ENCODE measurements at regions not wholly inside any gene's neighbourhood (a gene's known extent, or its start where the extent isn't known, plus 50 kb on each side); places are given as distances from the start of the nearest gene placed in this dataset.

DNA sequence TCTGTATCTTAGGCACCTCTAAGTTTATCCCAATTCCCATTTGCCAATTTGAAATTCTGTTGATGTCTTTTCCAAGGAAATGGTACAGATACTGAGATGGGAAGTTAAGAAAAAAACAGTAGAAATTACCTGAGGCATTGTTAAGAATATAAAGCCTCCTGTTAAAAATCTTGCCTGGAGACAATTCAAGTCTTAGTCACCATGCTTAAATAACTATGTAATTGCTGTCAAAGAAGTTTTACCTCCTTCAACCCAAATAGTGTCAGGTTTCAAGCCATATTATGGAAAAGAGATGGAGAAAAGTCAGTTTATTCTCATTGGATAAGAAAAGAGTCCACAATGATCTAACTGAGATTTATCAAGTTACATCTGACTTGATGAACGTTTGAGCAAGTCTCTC is 974.7 kb downstream of the GALC start:
- TF ChIP-seq, protein P1, sequence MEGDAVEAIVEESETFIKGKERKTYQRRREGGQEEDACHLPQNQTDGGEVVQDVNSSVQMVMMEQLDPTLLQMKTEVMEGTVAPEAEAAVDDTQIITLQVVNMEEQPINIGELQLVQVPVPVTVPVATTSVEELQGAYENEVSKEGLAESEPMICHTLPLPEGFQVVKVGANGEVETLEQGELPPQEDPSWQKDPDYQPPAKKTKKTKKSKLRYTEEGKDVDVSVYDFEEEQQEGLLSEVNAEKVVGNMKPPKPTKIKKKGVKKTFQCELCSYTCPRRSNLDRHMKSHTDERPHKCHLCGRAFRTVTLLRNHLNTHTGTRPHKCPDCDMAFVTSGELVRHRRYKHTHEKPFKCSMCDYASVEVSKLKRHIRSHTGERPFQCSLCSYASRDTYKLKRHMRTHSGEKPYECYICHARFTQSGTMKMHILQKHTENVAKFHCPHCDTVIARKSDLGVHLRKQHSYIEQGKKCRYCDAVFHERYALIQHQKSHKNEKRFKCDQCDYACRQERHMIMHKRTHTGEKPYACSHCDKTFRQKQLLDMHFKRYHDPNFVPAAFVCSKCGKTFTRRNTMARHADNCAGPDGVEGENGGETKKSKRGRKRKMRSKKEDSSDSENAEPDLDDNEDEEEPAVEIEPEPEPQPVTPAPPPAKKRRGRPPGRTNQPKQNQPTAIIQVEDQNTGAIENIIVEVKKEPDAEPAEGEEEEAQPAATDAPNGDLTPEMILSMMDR (IDR thresholded peaks at IDR 0.05; ENCODE audit: insufficient read depth, low read length, poor library complexity, severe bottlenecking) = no peak
- DNase-seq (ENCODE audit: low read depth) = no peak
- no peak overlapping the region for H3K4me3 ChIP-seq (ENCODE audit: low read depth, low read length)
- H3K36me3 ChIP-seq (ENCODE audit: control insufficient read depth, insufficient read depth, low read length) = no peaks in the 10 kb centered on the region
- no peaks in the 10 kb centered on the region for H3K27me3 ChIP-seq (ENCODE audit: control insufficient read depth, insufficient read depth, low read length)

GRCh38 chr14:87017335-87017734 is 975.6 kb downstream of the GALC start:
- no peak for DNase-seq (ENCODE audit: low read depth)
- TF ChIP-seq, protein P1 (IDR thresholded peaks at IDR 0.05; ENCODE audit: insufficient read depth, low read length, poor library complexity, severe bottlenecking) = no peak
- Histone ChIP-seq H3K36me3 (ENCODE audit: control insufficient read depth, insufficient read depth, low read length) (no peaks in the 10 kb centered on the region), H3K4me3 (ENCODE audit: low read depth, low read length) (no peak overlapping the region), H3K27me3 (ENCODE audit: control insufficient read depth, insufficient read depth, low read length) (no peaks in the 10 kb centered on the region)

DNA sequence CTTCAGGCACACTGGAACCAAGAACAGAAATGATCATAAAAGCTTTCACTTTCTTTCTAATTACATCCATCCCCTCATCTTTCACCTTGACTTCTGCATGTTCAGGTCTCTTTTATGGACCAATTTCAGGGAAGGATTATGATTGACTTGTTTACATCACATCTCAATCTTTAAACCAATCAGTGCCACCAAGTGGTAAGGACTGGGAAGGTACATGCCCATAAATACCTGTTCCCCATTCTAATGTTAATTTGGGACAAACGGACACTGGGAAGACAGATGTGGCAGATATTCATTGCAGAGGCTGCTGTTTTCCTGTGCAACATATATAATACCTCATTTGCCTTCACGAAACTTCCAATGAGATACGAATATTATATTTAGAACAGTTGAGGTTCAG is 978.1 kb downstream of the GALC start:
- no peak overlapping the region for H3K4me3 ChIP-seq (ENCODE audit: low read depth, low read length)
- DNase-seq (ENCODE audit: low read depth) = no peak
- TF ChIP-seq, protein P1 (IDR thresholded peaks at IDR 0.05; ENCODE audit: insufficient read depth, low read length, poor library complexity, severe bottlenecking) = no peak
- no peaks in the 10 kb centered on the region for H3K36me3 ChIP-seq (ENCODE audit: control insufficient read depth, insufficient read depth, low read length)
- H3K27me3 ChIP-seq (ENCODE audit: control insufficient read depth, insufficient read depth, low read length) = no peaks in the 10 kb centered on the region

- TF ChIP-seq, protein P1 (IDR thresholded peaks at IDR 0.05; ENCODE audit: insufficient read depth, low read length, poor library complexity, severe bottlenecking) = no peak
- DNase-seq (ENCODE audit: low read depth) = peak; percentile 18
- Histone ChIP-seq H3K27me3 (ENCODE audit: control insufficient read depth, insufficient read depth, low read length) (no peaks in the 10 kb centered on the region), H3K36me3 (ENCODE audit: control insufficient read depth, insufficient read depth, low read length) (no peaks in the 10 kb centered on the region), H3K4me3 (ENCODE audit: low read depth, low read length) (no peak overlapping the region)
Measured at GRCh38 chr14:87013583-87013982, 979.4 kb downstream of the GALC start.

GRCh38 chr14:87008965-87009364 is 984.0 kb downstream of the GALC start:
- H3K27me3 ChIP-seq (ENCODE audit: control insufficient read depth, insufficient read depth, low read length) = no peaks in the 10 kb centered on the region
- H3K4me3 ChIP-seq (ENCODE audit: low read depth, low read length) = no peak overlapping the region
- no peaks in the 10 kb centered on the region for H3K36me3 ChIP-seq (ENCODE audit: control insufficient read depth, insufficient read depth, low read length)
- TF ChIP-seq, protein P1 (IDR thresholded peaks at IDR 0.05; ENCODE audit: insufficient read depth, low read length, poor library complexity, severe bottlenecking) = no peak
- no peak for DNase-seq (ENCODE audit: low read depth)

DNA sequence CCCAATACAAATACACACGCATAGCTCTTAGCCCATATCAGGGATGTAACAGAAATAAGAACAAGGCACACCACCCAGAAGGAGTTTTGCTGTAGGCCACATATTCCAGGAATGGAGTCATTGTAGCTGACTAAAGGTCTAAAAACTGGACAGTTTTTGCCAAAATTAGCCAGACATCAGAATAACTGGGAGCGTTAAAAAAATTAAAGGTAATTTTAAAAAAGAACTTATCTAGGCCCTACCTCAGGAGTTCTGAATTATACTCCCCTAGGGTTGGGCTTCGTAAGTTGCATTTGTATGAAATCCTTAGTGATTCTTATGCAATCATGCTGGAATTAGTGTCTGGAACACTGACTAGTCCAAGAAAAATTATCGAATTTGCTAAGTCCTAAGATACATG is 987.7 kb downstream of the GALC start:
- H3K27me3 ChIP-seq (ENCODE audit: control insufficient read depth, insufficient read depth, low read length) = no peaks in the 10 kb centered on the region
- H3K4me3 ChIP-seq (ENCODE audit: low read depth, low read length) = no peak overlapping the region
- DNase-seq (ENCODE audit: low read depth) = no peak
- no peaks in the 10 kb centered on the region for H3K36me3 ChIP-seq (ENCODE audit: control insufficient read depth, insufficient read depth, low read length)
- TF ChIP-seq, protein P1 (IDR thresholded peaks at IDR 0.05; ENCODE audit: insufficient read depth, low read length, poor library complexity, severe bottlenecking) = no peak

Measured in kidney epithelial cell (primary cell).